ENCODE measurements at regions not wholly inside any gene's neighbourhood (a gene's known extent, or its start where the extent isn't known, plus 50 kb on each side); places are given as distances from the start of the nearest gene placed in this dataset.

DNA sequence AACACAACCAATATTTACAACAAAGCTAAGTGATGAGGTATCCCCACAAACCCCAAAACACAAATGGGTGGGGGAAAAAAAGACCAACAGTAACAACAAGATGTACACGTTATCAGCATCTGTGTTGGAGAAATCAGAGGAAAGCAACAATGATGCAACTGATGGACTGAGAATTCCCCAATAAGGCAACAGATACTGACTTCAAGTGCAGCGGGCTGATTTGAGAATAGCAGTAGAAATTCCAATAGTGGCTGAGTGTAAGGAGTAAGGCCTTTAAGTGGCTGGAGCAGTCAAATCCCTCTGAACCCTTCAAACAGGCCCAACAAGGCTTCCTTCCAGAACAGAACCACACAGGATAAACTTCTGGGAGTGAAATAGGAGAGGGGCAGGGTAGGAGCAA, 97.6 kb downstream of the TM2D1 start:
- CTCF ChIA-PET, result no interaction called here
- ATAC-seq (ENCODE audit: low read depth), result no peak
- TF ChIP-seq, protein P1, sequence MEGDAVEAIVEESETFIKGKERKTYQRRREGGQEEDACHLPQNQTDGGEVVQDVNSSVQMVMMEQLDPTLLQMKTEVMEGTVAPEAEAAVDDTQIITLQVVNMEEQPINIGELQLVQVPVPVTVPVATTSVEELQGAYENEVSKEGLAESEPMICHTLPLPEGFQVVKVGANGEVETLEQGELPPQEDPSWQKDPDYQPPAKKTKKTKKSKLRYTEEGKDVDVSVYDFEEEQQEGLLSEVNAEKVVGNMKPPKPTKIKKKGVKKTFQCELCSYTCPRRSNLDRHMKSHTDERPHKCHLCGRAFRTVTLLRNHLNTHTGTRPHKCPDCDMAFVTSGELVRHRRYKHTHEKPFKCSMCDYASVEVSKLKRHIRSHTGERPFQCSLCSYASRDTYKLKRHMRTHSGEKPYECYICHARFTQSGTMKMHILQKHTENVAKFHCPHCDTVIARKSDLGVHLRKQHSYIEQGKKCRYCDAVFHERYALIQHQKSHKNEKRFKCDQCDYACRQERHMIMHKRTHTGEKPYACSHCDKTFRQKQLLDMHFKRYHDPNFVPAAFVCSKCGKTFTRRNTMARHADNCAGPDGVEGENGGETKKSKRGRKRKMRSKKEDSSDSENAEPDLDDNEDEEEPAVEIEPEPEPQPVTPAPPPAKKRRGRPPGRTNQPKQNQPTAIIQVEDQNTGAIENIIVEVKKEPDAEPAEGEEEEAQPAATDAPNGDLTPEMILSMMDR (IDR thresholded peaks at IDR 0.05), result no peak
- intact Hi-C loops (cut with micrococcal nuclease), result no loop called here
- no peaks in the 10 kb centered on the region for H3K36me3 Mint-ChIP-seq (ENCODE audit: low read depth)
- H3K27me3 Mint-ChIP-seq, result peaks cover 12% of the 10 kb centered on the region
- POLR2A ChIA-PET, result no interaction called here
- DNase-seq, result no peak
- no peaks in the 10 kb centered on the region for H3K4me1 Mint-ChIP-seq
- no peak overlapping the region for H3K27ac Mint-ChIP-seq
- H3K9me3 Mint-ChIP-seq, result no peaks in the 10 kb centered on the region
- no peak overlapping the region for H3K4me3 Mint-ChIP-seq

DNA sequence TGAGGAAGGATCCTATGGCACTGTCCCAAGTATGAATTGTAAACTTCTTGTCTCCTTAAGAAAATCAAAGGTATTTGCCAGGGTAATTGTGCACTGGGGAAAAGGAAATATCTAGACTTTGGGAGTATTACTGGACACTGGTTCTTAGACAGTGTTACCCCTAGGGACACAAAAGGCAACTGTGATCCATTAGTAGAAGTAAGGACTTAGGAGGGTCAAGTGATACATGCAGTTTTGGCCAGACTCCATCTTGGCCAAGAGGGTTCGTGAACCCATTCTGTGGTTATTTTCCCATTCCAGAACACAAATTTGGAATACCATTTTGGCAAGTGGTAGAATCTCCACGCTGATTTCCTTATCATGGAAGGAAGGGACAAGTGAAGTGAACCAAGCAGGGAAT, 98.1 kb downstream of the TM2D1 start:
- Mint-ChIP-seq H3K27me3 (peaks cover 12% of the 10 kb centered on the region), H3K4me3 (no peak overlapping the region), H3K4me1 (no peaks in the 10 kb centered on the region), H3K27ac (no peak overlapping the region), H3K36me3 (ENCODE audit: low read depth) (no peaks in the 10 kb centered on the region), H3K9me3 (no peaks in the 10 kb centered on the region)
- DNase-seq, result no peak
- ChIA-PET POLR2A (no interaction called here), CTCF (no interaction called here)
- TF ChIP-seq, protein P1 (IDR thresholded peaks at IDR 0.05), result no peak
- no peak for ATAC-seq (ENCODE audit: low read depth)
- intact Hi-C loops (cut with micrococcal nuclease), result no loop called here

DNA sequence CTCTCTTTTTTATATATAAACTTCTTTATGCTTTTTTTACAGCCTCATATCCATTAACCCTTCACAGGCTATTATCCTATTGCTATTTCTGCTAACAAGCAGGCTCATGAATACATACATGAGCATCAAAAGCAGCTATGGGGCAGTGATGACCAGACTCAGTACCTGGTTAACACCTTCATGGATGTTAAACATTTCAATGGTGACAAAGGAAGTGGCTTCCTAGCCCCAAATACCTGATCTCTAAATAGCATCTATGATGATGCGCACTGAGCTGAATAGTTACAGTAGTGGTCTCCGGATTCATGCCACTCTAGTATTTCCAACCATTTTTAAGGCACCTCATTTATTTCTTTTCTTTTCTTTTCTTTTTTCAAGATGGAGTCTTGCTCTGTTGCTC, 101.1 kb downstream of the TM2D1 start:
- ATAC-seq (ENCODE audit: low read depth), result no peak
- ChIA-PET POLR2A (no interaction called here), CTCF (no interaction called here)
- Mint-ChIP-seq H3K27ac (no peak overlapping the region), H3K4me3 (no peak overlapping the region), H3K4me1 (no peaks in the 10 kb centered on the region), H3K36me3 (ENCODE audit: low read depth) (no peaks in the 10 kb centered on the region), H3K9me3 (no peaks in the 10 kb centered on the region), H3K27me3 (peaks cover 11% of the 10 kb centered on the region)
- TF ChIP-seq, protein P1 (IDR thresholded peaks at IDR 0.05), result no peak
- DNase-seq, result no peak
- intact Hi-C loops (cut with micrococcal nuclease), result no loop called here

DNA sequence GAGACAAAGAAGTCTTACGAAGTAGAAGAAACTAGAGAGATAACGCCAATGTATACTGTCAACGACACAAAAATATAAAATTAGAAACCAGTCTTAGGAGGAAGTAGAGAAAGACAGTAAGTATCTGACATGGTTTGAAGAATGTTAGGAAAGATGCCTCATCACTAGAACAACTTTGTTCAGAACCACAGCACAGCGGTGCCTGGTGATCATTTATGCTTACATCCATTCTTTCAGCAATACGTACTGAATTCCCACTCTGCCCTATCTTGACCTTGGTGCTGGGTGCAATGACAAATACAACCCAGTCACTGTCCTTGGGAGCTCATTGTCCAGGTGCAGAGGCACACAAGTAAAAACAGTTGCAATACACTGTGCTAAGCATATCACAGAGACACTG, 104.4 kb downstream of the TM2D1 start:
- Mint-ChIP-seq H3K4me3 (no peak overlapping the region), H3K4me1 (no peaks in the 10 kb centered on the region), H3K27me3 (peaks cover 8% of the 10 kb centered on the region), H3K36me3 (ENCODE audit: low read depth) (no peaks in the 10 kb centered on the region), H3K9me3 (no peaks in the 10 kb centered on the region), H3K27ac (no peak overlapping the region)
- TF ChIP-seq, protein P1 (IDR thresholded peaks at IDR 0.05), result no peak
- POLR2A ChIA-PET, result no interaction called here
- DNase-seq, result no peak
- intact Hi-C loops (cut with micrococcal nuclease), result no loop called here
- CTCF ChIA-PET, result no interaction called here
- no peak for ATAC-seq (ENCODE audit: low read depth)

DNA sequence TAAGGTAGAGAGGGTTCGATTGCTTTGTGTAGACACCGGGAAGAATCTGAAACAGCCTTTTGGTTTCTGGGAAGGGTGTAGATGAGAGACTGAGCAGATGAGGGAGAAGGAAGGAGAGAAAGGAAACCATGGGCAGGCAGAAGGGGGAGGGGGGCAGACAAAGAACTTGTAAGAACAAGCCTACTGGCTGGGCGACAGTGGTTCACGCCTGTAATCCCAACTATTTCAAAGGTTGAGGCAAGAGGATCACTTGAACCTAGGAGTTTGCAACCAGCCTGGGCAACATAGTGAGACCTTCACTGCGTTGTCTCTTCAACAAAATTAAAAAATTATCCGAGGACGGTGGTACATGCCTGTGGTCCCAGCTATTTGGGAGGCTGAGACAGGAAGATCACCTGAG, 106.2 kb downstream of the TM2D1 start:
- ChIA-PET POLR2A (no interaction called here), CTCF (no interaction called here)
- intact Hi-C loops (cut with micrococcal nuclease), result no loop called here
- H3K9me3 Mint-ChIP-seq, result no peaks in the 10 kb centered on the region
- no peak overlapping the region for H3K27ac Mint-ChIP-seq
- TF ChIP-seq, protein P1 (IDR thresholded peaks at IDR 0.05), result no peak
- H3K4me1 Mint-ChIP-seq, result no peaks in the 10 kb centered on the region
- peaks cover 6% of the 10 kb centered on the region for H3K27me3 Mint-ChIP-seq
- no peak overlapping the region for H3K4me3 Mint-ChIP-seq
- ATAC-seq (ENCODE audit: low read depth) (no peak), DNase-seq (no peak)
- H3K36me3 Mint-ChIP-seq (ENCODE audit: low read depth), result no peaks in the 10 kb centered on the region

Measured in activated B cell treated with CpG ODN at 0.5 μM for 24 hours (primary cell).